Transverse colon (tissue), 4 donors: ENCODE measurements at regions not wholly inside any gene's neighbourhood (a gene's known extent, or its start where the extent isn't known, plus 50 kb on each side); places are given as distances from the start of the nearest gene placed in this dataset.

Experiments used
- DNase-seq: peaks from one replicate; pipeline ENCODE4 v3.0.0-alpha.2; 2019
- H3K27ac ChIP-seq, 4 donors: fragments of 200-600 bp; sonication (generic); 2 replicates each; pipeline ENCODE4 v1.5.1; 2016 to 2018; ENCODE audit warnings: inconsistent platforms in 4 of 4
- H3K27me3 ChIP-seq: fragments of 200-600 bp; sonication (generic); 2 replicates; pipeline ENCODE4 v1.5.1; 2017; ENCODE audit warnings: inconsistent platforms
- H3K36me3 ChIP-seq, 4 donors: fragments of 200-600 bp; sonication (generic); 2 replicates each; pipeline ENCODE4 v1.5.1; 2017 to 2019; ENCODE audit warnings: inconsistent platforms in 4 of 4
- H3K4me1 ChIP-seq, 4 donors: fragments of 200-600 bp; sonication (generic); 2 replicates each; pipeline ENCODE4 v1.5.1; 2017 to 2020; ENCODE audit warnings: inconsistent platforms in 4 of 4
- H3K4me3 ChIP-seq, 4 donors: fragments of 200-600 bp; sonication (generic); 1 replicate in 1 of 4; 2 replicates in 3 of 4; pipeline versions ENCODE4 v1.5.1 to v1.6.1; 2017 to 2019; ENCODE audit warnings: inconsistent platforms in 4 of 4
- H3K9me3 ChIP-seq, 2 donors: fragments of 200-600 bp; sonication (generic); 2 replicates each; pipeline ENCODE4 v1.5.1; 2017 to 2019; ENCODE audit warnings: inconsistent platforms in 2 of 2
- EP300 ChIP-seq: sonication (generic); formaldehyde crosslinking; IDR thresholded peaks from one replicate; pipeline ENCODE4 v1.6.1; 2017; ENCODE audit warnings: antibody characterized with exemption, low read depth
- POLR2A ChIP-seq: fragments of 450-650 bp; IDR thresholded peaks from one replicate; pipeline ENCODE4 v1.6.1; 2016; ENCODE audit warnings: antibody characterized with exemption, mild to moderate bottlenecking, moderate library complexity
- POLR2AphosphoS5 ChIP-seq, 3 donors: sonication (generic); formaldehyde crosslinking; IDR thresholded peaks; one replicate each; pipeline ENCODE4 v1.6.1; 2016; ENCODE audit warnings: antibody characterized with exemption in 3 of 3
- WGBS, 2 donors: methylation state at CpG; one replicate each; pipeline ENCODE4 v1.1.5; 2018; ENCODE audit warnings: low coverage in 1 of 2; 5-methylcytosine and 5-hydroxymethylcytosine counted together
- in situ Hi-C, 4 donors: fragments of 200-750 bp; cut with MboI; loops; one replicate each; pipeline versions ENCODE4 v1.15.0 to v1.15.1; 2017; ENCODE audit warnings: low sequenced_read_pairs in 3 of 4, low pct_ligation_motif_present in 1 of 4, low pct_unique_long_range_greater_than_20kb in 1 of 4
- intact Hi-C: fragments of 100-400 bp; cut with DNase I; formaldehyde crosslinking; loops from one replicate; pipeline ENCODE4 v1.15.1; 2023; ENCODE audit warnings: low total_unique reads
- TF ChIP-seq, protein P1 (sequence below), 5 experiments: fragments of 200-600 bp in 3 of 5; fragments of 450-650 bp in 2 of 5; sonication (generic) in 3 of 5; IDR thresholded peaks; 1 replicate in 2 of 5; 2 replicates in 3 of 5; pipeline ENCODE4 v1.5.1; 2016 to 2017; ENCODE audit warnings: antibody characterized with exemption in 5 of 5, inconsistent platforms in 3 of 5, mild to moderate bottlenecking in 2 of 5, moderate library complexity in 1 of 5

DNA sequence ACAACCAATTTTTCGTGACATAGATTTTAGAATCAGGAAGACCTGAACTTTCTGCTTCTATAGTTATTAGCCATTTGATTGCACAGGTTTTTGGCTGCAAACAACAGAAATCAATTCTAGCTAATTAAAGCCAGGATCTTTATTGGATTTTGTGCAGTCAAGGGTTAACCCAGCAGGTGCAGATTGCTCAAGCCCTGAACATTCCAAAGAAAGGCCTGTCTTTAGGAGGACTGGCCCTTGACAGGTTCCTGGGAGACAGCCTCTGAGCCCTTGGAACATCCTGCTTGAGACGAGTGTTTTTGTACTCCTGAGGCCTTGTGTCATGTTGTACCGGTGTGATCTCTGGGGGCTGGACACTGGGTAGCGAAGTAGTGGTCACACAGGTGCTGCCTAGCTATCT, 174.6 kb downstream of the PTCSC3 start:
- WGBS, 2 donors: 81 to 86% methylated on average over 1 to 4 of the region's 4 CpGs
- intact Hi-C loops (no loop called here), in situ Hi-C loops (no loop called here)
- H3K27ac ChIP-seq: no peak overlapping the region
- no peaks in the 10 kb centered on the region for H3K27me3 ChIP-seq
- no peak overlapping the region for H3K4me3 ChIP-seq
- H3K4me1 ChIP-seq: no peaks in the 10 kb centered on the region
- no peak for DNase-seq
- no peaks in the 10 kb centered on the region for H3K9me3 ChIP-seq
- TF ChIP-seq, protein P1, sequence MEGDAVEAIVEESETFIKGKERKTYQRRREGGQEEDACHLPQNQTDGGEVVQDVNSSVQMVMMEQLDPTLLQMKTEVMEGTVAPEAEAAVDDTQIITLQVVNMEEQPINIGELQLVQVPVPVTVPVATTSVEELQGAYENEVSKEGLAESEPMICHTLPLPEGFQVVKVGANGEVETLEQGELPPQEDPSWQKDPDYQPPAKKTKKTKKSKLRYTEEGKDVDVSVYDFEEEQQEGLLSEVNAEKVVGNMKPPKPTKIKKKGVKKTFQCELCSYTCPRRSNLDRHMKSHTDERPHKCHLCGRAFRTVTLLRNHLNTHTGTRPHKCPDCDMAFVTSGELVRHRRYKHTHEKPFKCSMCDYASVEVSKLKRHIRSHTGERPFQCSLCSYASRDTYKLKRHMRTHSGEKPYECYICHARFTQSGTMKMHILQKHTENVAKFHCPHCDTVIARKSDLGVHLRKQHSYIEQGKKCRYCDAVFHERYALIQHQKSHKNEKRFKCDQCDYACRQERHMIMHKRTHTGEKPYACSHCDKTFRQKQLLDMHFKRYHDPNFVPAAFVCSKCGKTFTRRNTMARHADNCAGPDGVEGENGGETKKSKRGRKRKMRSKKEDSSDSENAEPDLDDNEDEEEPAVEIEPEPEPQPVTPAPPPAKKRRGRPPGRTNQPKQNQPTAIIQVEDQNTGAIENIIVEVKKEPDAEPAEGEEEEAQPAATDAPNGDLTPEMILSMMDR (IDR thresholded peaks at IDR 0.05): no peak
- TF ChIP-seq POLR2AphosphoS5 (IDR thresholded peaks at IDR 0.05) (no peak), POLR2A (no peak), EP300 (no peak)
- H3K36me3 ChIP-seq: no peaks in the 10 kb centered on the region

DNA sequence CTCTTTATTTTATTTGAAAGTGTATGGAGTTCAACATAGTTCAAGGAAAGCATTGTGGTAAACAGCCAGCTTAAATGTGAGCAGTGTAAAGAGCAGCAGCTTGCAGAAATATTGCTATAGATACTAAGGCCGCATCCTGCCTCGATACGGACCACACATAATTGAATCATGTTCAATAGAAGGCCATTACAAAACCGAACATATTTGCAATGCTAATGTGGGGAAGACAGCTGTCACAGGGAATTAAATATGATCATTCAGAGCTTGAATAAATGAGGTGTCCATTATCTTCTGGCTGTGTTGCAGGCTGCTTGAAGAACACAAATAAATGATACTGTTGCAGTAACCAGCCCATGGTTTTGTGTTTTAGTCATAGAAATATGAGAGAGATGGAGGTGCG, 173.2 kb downstream of the BRMS1L start:
- Histone ChIP-seq H3K4me3 (no peak overlapping the region), H3K4me1 (no peaks in the 10 kb centered on the region), H3K27me3 (no peaks in the 10 kb centered on the region), H3K36me3 (no peaks in the 10 kb centered on the region), H3K9me3 (no peaks in the 10 kb centered on the region), H3K27ac (no peak overlapping the region)
- in situ Hi-C loops: no loop called here
- 86 to 88% methylated on average over 3 to 5 of the region's 5 CpGs for WGBS, 2 donors
- DNase-seq: no peak
- intact Hi-C loops: no loop called here
- no peak for TF ChIP-seq EP300
- TF ChIP-seq POLR2AphosphoS5 (IDR thresholded peaks at IDR 0.05): no peak
- no peak for TF ChIP-seq POLR2A
- TF ChIP-seq, protein P1 (IDR thresholded peaks at IDR 0.05): no peak

DNA sequence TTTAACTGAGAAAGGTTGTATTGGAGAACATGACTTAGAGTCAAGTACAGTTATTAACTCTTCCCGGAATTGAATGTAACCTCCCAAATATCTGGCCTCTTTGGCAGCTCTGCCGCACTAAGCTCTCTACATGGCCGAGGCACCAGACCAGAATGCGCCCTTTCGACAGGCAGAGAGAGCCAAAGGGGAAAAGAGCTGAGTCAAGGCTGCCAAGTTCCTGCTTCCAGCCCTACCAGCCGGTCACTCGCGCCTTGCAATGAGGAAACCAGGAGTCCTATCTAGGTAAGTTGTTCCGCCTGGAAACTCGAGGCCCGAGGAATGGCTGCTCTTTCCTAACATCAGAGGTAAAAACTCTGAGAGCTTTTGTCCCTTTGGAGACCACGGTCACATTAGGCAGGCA, 172.2 kb downstream of the BRMS1L start:
- Histone ChIP-seq H3K9me3 (no peaks in the 10 kb centered on the region), H3K4me1 (no peaks in the 10 kb centered on the region), H3K27me3 (no peaks in the 10 kb centered on the region), H3K27ac (no peak overlapping the region), H3K4me3 (no peak overlapping the region), H3K36me3 (no peaks in the 10 kb centered on the region)
- in situ Hi-C loops (no loop called here), intact Hi-C loops (no loop called here)
- TF ChIP-seq, protein P1 (IDR thresholded peaks at IDR 0.05): no peak
- TF ChIP-seq EP300 (no peak), POLR2A (no peak), POLR2AphosphoS5 (IDR thresholded peaks at IDR 0.05) (no peak)
- WGBS, 2 donors: 50 to 82% methylated on average over 2 to 12 of the region's 12 CpGs
- DNase-seq: no peak

DNA sequence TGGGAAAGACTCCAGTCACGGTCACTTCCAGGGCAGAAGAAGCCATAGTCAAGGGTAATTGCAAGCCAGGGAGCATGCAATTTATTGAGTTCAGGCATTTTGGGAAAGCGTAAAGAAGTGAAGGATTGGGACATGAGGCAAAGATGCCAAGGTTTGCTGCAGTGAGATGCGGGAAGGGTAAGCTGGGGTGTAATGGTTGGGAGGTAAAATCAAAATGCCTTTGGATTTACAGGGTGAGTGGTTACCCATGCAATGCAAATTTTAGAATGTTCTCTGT, 167.5 kb downstream of the BRMS1L start:
- Histone ChIP-seq H3K36me3 (no peaks in the 10 kb centered on the region), H3K4me3 (no peak overlapping the region), H3K27ac (no peak overlapping the region), H3K9me3 (no peaks in the 10 kb centered on the region), H3K27me3 (no peaks in the 10 kb centered on the region), H3K4me1 (no peaks in the 10 kb centered on the region)
- 92 to 97% methylated on average over 3 of the region's 3 CpGs for WGBS, 2 donors
- TF ChIP-seq POLR2AphosphoS5 (IDR thresholded peaks at IDR 0.05) (no peak), POLR2A (no peak)
- no peak for DNase-seq
- in situ Hi-C loops (no loop called here), intact Hi-C loops (no loop called here)

DNA sequence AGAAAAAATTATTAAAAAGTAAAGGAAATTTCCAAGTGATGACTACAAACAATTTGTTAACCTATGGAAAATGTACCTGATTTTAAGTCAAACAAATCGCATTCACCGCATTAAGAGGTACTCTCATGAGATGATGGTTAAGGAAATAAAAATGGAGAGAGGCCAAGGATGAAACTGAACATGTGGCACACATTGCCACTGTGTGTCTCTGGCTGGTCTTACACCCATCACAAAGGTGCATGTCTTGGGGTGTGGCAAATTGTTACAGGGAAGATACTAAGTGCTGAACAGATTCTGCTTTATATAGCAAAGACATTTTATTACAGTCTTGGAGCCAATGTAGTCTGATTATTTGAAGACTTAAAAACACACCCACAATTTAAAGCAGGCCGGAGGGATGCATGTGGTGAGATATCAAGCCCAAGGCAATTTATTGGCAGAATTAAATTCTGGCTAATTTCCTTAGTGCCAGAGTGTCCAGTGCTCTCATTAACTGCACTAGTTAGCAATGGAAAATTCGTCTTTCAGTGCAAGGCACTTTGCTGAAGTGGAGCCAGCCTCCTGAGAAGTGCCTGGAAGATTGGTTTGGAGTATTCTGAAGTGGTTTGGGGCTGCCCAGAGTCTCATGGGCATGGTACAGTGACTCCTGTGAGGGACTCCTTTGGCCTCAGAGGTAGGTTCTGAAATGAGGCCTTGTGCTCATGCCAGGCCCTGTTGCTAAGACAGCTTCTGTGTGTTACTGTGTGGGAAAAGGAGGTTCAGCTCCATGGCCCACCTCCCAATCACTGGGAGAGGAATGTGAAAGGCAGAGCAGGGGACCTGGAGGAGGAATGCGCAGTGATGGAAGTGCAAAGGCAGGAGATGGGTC, 166.9 kb downstream of the BRMS1L start:
- H3K27ac ChIP-seq: no peak overlapping the region
- no peaks in the 10 kb centered on the region for H3K9me3 ChIP-seq
- TF ChIP-seq EP300: no peak
- TF ChIP-seq, protein P1 (IDR thresholded peaks at IDR 0.05): no peak
- no peak for TF ChIP-seq POLR2AphosphoS5 (IDR thresholded peaks at IDR 0.05)
- no peak for TF ChIP-seq POLR2A
- intact Hi-C loops: no loop called here
- H3K4me1 ChIP-seq: no peaks in the 10 kb centered on the region
- DNase-seq: no peak
- H3K36me3 ChIP-seq: no peaks in the 10 kb centered on the region
- 84 to 94% methylated on average over 5 of the region's 5 CpGs for WGBS, 2 donors
- in situ Hi-C loops: no loop called here
- no peaks in the 10 kb centered on the region for H3K27me3 ChIP-seq
- no peak overlapping the region for H3K4me3 ChIP-seq
